GM12864 (cell line): ENCODE measurements at regions not wholly inside any gene's neighbourhood (a gene's known extent, or its start where the extent isn't known, plus 50 kb on each side); places are given as distances from the start of the nearest gene placed in this dataset.

ENCODE experiments used
- DNase-seq: peaks from one replicate; pipeline ENCODE4 v3.0.0-alpha.2; 2011; ENCODE audit warnings: low read depth
- H3K4me3 ChIP-seq: 2 replicates; pipeline ENCODE4 v1.5.1; 2011; ENCODE audit warnings: mild to moderate bottlenecking, low read depth, low read length, control low read depth
- TF ChIP-seq, protein P1 (sequence below): IDR thresholded peaks from 2 replicates; pipeline ENCODE4 v1.5.1; 2011; ENCODE audit warnings: low read depth, mild to moderate bottlenecking, moderate library complexity, low read length, control low read depth, inconsistent platforms; ENCODE audit errors: missing control alignments

DNA sequence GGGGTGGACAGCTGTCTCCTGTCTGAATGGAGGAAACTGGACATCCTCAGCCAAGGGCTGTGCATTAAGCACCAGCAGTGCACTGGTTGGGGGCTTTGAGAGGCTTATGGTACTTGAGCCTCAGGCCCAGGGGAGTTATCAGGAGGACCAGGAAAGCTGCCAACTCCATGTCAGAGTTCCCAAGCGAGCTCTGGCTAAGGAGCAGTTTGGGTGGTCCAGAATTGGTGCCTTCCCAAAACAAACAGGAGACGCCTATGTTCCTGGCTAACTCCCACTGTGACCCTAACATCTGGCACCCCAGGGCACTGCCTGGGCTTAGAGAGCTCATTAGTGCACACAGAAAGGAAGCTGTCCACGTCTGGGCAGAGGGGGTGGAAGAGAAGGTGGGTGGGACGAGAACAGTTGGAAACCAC, 408.6 kb upstream of the NPVF start:
- H3K4me3 ChIP-seq: no peak overlapping the region
- TF ChIP-seq, protein P1, sequence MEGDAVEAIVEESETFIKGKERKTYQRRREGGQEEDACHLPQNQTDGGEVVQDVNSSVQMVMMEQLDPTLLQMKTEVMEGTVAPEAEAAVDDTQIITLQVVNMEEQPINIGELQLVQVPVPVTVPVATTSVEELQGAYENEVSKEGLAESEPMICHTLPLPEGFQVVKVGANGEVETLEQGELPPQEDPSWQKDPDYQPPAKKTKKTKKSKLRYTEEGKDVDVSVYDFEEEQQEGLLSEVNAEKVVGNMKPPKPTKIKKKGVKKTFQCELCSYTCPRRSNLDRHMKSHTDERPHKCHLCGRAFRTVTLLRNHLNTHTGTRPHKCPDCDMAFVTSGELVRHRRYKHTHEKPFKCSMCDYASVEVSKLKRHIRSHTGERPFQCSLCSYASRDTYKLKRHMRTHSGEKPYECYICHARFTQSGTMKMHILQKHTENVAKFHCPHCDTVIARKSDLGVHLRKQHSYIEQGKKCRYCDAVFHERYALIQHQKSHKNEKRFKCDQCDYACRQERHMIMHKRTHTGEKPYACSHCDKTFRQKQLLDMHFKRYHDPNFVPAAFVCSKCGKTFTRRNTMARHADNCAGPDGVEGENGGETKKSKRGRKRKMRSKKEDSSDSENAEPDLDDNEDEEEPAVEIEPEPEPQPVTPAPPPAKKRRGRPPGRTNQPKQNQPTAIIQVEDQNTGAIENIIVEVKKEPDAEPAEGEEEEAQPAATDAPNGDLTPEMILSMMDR: no peak
- DNase-seq: no peak

DNA sequence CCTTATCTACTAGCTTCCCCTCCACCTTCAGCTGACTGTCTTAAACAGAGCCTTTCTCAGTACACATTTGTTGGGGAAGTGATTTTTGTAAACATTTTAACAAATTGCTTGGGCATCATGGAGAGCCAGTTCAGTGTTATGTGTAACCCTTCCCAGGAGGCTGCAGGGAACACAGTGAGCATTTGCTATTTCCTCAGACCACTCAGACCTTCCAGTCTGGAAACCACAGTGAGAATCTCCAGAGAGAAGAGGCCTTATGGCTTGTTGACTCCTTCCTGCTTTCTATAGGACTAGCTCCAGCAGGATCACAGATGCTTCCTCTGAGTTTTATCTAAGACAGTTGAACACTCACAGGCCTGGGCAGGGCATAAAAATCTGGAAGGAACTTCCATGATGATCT, 409.8 kb upstream of the NPVF start:
- TF ChIP-seq, protein P1: no peak
- DNase-seq: no peak

DNA sequence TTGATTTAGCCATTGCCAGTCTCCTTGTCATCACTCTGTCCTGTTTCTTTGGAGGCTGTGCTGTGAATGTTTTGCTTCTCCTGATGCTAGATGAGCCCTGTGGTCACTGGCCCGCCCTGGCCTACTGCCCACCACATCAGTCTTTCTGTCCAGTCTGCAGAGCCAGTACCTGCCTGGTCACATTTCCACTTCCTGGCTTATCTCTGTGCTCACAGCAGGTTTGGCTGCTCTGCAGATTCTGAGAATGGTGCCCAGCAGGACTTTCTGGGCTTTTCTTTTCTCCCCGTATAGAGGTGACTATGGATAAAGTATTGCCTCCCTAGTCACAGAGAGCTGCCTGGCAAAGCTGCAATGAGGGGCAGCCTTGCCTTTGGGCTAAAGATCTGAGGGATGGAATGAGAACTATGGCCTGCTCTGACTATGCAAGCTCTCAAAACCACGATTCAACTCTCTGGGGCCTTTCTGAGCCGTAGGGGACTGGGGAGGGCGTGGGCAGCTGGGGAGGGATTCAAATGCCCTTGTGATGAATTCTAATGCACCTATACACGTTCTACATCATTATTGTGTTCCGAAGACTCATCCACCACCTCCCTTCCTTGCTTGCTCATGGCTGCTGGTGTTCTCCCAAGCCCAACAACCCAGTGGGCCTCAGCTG, 410.4 kb upstream of the NPVF start:
- H3K4me3 ChIP-seq: no peak overlapping the region
- TF ChIP-seq, protein P1: no peak
- no peak for DNase-seq

More for the DNA sequence above, 409.8 kb upstream of the NPVF start:
- no peak overlapping the region for H3K4me3 ChIP-seq

DNA sequence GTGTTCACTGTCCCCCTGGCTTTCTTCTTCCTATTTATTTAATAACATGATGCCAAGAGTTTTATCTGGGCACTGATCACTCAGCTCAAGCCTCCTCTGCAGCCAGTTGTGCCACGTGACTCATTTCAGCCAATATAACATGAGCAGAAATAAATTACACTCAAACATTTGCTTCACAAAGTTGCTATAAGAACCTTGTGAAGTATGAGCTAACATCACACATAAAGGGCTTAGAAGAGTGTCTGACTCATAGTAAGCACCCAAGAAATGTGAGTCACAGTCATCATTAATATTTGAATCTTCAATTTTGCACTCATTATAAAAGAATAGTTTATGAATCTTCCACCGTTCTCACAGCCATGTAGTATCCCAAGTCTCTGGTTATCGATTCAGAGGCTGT, 414.6 kb upstream of the NPVF start:
- H3K4me3 ChIP-seq: no peak overlapping the region
- TF ChIP-seq, protein P1: no peak
- DNase-seq: no peak

DNA sequence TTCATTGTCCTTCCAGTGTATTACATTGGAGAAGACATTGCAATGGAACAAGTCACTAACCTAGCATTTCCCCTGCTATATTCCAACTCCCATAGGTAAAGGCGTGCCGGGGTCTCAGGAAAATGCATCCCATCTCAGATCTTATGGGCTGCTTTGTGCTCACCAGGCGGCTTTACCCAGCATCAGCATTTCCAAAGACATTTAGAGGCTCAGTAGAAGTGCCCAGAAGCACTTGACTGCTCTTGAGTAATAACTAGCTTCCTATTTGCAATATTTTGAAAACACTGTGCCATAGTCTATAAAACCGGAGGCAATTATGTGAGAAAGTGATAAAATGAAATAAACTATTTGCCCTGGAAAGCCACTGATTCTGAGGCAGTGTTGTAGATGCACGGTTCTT, 415.0 kb upstream of the NPVF start:
- no peak overlapping the region for H3K4me3 ChIP-seq
- TF ChIP-seq, protein P1: no peak
- DNase-seq: no peak

DNA sequence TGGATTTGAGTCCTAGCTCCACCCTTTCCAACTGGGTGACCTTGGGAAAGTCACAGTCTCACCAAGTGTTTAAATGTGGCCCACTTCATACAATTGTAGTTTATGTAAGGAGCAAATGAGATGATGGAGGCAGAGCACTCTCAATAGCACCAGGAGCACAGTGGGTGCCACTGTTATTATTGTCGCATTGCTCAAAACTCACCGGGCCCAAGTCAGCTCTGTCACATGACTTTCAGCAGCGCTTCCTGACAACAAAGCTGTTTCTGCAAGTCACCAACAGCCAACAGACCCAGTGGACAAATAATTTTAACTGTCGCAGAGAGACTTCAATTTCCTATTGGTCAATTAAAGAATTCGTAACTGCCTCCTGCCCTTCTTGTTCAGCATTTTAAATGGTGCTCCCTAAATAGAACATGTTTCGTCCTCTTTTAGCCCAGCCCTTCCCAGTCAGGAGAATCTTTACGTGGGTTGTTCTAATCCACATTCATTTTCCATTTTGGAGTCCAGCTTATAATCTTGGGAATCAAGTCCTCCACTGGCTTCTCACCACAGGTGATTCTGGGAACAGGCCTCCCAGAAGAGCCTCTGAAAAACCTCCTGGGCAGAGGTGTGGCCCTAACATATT, 415.6 kb upstream of the NPVF start:
- no peak overlapping the region for H3K4me3 ChIP-seq
- DNase-seq: no peak
- TF ChIP-seq, protein P1: no peak

DNA sequence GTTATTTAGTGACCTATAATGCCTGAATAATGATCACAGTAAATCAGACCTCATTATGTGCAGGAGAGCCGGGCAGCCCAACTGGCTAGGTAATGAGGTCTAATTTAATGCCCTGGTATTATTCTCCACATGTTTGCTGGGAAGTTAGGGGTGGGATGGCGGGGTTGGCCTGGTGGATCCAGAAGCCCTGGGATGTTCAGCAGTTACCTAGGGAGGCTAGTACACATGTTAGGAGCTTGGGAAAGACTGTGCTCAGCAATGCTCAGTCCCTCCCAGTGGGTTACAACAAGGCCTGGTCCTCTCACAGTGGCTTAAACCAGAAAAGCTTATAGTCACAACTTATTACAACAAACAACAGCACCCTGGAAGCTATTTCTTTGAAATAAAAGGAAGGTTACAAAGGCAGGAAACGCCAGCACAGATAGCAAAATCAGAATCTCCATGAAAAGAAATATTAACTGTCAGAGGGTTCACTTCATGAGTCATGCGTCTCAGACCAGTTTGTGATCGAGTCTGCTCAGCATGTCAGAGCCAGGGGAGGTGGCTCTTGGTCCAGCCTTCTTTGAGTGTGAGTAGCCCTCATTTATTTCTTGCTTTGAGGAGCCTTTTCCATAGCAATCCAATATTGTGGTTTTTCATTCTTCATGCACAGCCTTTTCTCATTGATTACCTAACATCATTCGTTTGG, 418.6 kb upstream of the NPVF start:
- no peak overlapping the region for H3K4me3 ChIP-seq
- TF ChIP-seq, protein P1: no peak
- DNase-seq: no peak
